ENCODE measurements at regions not wholly inside any gene's neighbourhood (a gene's known extent, or its start where the extent isn't known, plus 50 kb on each side); places are given as distances from the start of the nearest gene placed in this dataset.

GRCh38 chr13:63731896-63732295 is 2316.2 kb upstream of the PCDH20 start:
- TF ChIP-seq, protein P1, sequence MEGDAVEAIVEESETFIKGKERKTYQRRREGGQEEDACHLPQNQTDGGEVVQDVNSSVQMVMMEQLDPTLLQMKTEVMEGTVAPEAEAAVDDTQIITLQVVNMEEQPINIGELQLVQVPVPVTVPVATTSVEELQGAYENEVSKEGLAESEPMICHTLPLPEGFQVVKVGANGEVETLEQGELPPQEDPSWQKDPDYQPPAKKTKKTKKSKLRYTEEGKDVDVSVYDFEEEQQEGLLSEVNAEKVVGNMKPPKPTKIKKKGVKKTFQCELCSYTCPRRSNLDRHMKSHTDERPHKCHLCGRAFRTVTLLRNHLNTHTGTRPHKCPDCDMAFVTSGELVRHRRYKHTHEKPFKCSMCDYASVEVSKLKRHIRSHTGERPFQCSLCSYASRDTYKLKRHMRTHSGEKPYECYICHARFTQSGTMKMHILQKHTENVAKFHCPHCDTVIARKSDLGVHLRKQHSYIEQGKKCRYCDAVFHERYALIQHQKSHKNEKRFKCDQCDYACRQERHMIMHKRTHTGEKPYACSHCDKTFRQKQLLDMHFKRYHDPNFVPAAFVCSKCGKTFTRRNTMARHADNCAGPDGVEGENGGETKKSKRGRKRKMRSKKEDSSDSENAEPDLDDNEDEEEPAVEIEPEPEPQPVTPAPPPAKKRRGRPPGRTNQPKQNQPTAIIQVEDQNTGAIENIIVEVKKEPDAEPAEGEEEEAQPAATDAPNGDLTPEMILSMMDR (IDR thresholded peaks at IDR 0.05): no peak

DNA sequence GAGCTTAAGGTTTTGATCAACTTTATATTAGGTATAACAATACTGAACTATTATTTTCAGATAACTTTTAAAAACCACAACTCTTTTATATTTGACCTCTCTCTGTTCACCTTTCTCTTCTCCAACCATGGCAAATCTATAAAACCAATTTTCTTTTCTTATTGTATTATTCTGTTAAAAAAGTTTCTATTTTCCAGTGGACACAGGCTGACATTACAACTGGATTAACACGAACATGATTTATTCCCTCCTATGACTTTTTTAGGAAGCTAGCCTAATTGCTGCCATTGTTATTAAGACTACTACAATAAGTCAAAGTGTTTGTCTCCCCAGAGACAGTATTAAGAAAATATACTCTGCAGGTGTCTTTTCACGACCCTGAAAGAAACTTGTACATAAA is 2291.1 kb upstream of the PCDH20 start:
- TF ChIP-seq, protein P1 (IDR thresholded peaks at IDR 0.05): no peak

DNA sequence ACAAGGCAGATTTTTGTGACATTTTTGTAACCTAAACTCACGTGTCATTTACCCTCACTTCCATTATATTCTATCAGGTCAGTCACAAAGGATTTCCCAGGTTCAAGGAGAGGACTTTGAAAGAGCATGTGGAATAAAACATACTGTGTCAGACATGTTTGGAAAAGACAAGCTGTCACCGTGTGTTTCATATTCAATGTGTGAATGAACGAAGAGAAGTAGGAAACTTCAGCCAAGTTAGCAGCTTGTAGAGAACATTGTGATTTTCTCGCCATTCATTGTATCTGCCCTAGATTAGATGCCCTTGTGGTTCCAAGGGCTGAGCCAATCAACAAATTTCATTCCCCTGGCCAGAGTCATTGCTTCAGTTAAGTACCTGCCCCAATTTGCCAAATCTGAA is 2288.9 kb upstream of the PCDH20 start:
- TF ChIP-seq, protein P1 (IDR thresholded peaks at IDR 0.05): no peak

GRCh38 chr13:63700350-63700749 is 2284.7 kb upstream of the PCDH20 start:
- TF ChIP-seq, protein P1 (IDR thresholded peaks at IDR 0.05): no peak

- TF ChIP-seq, protein P1 (IDR thresholded peaks at IDR 0.05): no peak
These were observed 2284.3 kb upstream of the PCDH20 start for GRCh38 chr13:63699948-63700347.

DNA sequence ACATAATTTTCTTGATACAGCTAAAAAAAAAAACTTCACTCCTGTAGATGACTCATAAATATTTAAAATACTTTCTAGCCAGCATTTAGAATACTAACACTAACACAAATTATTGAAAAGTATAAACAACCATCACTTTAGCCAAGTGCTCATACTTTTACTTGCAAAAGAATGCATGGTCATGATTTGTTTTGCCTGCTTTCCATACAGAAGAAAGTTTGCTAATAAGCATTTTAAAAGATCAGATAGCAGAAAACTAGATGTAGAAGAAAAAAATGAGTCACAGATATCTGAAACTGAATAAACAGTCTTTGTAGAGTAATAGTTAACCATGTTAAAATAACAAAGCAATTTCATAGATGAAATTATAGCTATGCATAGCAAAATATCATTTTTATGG is 2280.4 kb upstream of the PCDH20 start:
- TF ChIP-seq, protein P1 (IDR thresholded peaks at IDR 0.05): no peak

- TF ChIP-seq, protein P1 (IDR thresholded peaks at IDR 0.05): no peak
These were observed 2278.0 kb upstream of the PCDH20 start for GRCh38 chr13:63693696-63694095.

GRCh38 chr13:63691474-63691873 is 2275.8 kb upstream of the PCDH20 start:
- TF ChIP-seq, protein P1 (IDR thresholded peaks at IDR 0.05): no peak

Data from LNCAP (cell line).